H1 (cell line): ENCODE measurements at regions not wholly inside any gene's neighbourhood (a gene's known extent, or its start where the extent isn't known, plus 50 kb on each side); places are given as distances from the start of the nearest gene placed in this dataset.

Source experiments
- HDAC6 ChIP-seq: IDR thresholded peaks from one replicate; pipeline ENCODE4 v1.7.1; 2012; ENCODE audit warnings: low read depth, mild to moderate bottlenecking, inconsistent platforms, low read length, moderate library complexity
- KDM1A ChIP-seq: fragments of 200-600, 300-600 bp; sonication (generic); IDR thresholded peaks from 2 replicates; pipeline ENCODE4 v1.7.1; 2016; ENCODE audit warnings: mild to moderate bottlenecking, low read length, borderline replicate concordance
- SIN3A ChIP-seq, 2 experiments: IDR thresholded peaks in 1 of 2; conservative IDR thresholded peaks in 1 of 2; 2 replicates each; pipeline ENCODE4 v1.6.1; 2011 to 2012; ENCODE audit warnings: low read length in 2 of 2, improper control_type of control experiment in 1 of 2, low read depth in 1 of 2, mild to moderate bottlenecking in 1 of 2
- TAF7 ChIP-seq: optimal IDR thresholded peaks from 2 replicates; pipeline ENCODE3; 2011; ENCODE audit warnings: low read depth, mild to moderate bottlenecking, inconsistent platforms, low read length, moderate library complexity, borderline replicate concordance

GRCh38 chr1:103901072-103901471, 151.4 kb downstream of the AMY1C start (continued):
- TF ChIP-seq HDAC6, result no peak
- TF ChIP-seq SIN3A (conservative IDR thresholded peaks at IDR 0.05 in 1 of 2, IDR thresholded peaks at IDR 0.05 in 1 of 2; ENCODE audit: low read depth in 1 of 2, low read length in 2 of 2), result no peak
- TF ChIP-seq TAF7, result no peak
- no peak for TF ChIP-seq KDM1A
